ENCODE measurements at regions not wholly inside any gene's neighbourhood (a gene's known extent, or its start where the extent isn't known, plus 50 kb on each side); places are given as distances from the start of the nearest gene placed in this dataset.

DNA sequence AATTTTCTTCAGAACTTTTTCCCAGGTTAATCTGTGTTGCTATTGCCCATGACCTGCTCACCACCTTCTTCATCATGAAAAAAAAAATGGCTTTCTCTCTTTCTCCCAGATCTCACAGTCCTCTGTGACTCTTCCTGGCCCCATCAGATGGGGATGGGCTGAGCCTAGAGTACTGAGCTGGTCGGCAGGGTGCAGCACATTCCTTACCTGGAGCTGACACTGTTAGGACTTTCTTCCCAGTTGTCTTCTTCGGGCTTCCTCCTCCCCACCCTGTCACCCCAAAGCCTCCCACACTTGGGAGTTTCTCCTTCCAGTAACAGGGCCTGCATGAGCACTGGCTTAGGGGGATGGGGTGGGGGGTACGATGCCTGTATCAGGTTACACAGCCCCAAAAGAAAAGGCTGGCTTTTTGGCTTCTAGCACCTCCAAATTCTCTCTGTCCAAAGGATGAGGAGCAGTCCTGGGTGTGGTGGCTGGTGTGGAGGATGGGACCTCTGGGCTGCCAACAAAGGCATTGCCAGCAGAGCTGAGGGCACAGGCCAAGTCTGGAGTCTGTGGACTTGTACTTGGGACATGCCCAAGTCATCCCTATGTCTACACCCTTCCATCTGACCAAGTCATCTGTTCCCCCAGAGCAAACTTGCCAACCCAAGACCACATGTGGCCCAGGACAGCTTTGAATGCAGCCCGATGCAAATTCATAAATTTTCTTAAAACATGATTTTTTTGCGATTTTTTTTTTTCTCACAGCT, 68.0 kb upstream of the HSPA9 start:
- no peak overlapping the region for H3K4me3 ChIP-seq (ENCODE audit: low read depth in 1 of 3, low read length in 3 of 3)
- 84% methylated on average over 5 of the region's 5 CpGs for WGBS
- no peaks in the 10 kb centered on the region for H3K9me3 ChIP-seq (ENCODE audit: control insufficient read depth in 4 of 4, low read length in 3 of 4)
- H3K36me3 ChIP-seq (ENCODE audit: control insufficient read depth in 4 of 4, insufficient read depth in 3 of 4, low read depth in 1 of 4, low read length in 3 of 4): no peaks in the 10 kb centered on the region
- H3K9ac ChIP-seq (ENCODE audit: low read depth in 1 of 2, low read length in 2 of 2): no peak overlapping the region
- TF ChIP-seq TAF1 (conservative IDR thresholded peaks at IDR 0.05): no peak
- no peak for TF ChIP-seq RXRA (IDR thresholded peaks at IDR 0.05)
- TF ChIP-seq EGR1 (IDR thresholded peaks at IDR 0.05; ENCODE audit: low read depth in 2 of 2): no peak
- TF ChIP-seq, protein P1, sequence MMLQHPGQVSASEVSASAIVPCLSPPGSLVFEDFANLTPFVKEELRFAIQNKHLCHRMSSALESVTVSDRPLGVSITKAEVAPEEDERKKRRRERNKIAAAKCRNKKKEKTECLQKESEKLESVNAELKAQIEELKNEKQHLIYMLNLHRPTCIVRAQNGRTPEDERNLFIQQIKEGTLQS (IDR thresholded peaks at IDR 0.05): no peak
- TF ChIP-seq RAD21 (IDR thresholded peaks at IDR 0.05): no peak
- TF ChIP-seq YY1 (IDR thresholded peaks at IDR 0.05): no peak
- TF ChIP-seq FOXA2 (IDR thresholded peaks at IDR 0.05): no peak
- no peak for TF ChIP-seq HNF4A (conservative IDR thresholded peaks at IDR 0.05)
- no peak overlapping the region for H3K27ac ChIP-seq (ENCODE audit: low read depth in 1 of 2, low read length in 2 of 2)
- H3K27me3 ChIP-seq (ENCODE audit: control insufficient read depth in 4 of 4, insufficient read depth in 4 of 4, low read length in 3 of 4): no peaks in the 10 kb centered on the region
- no peak for DNase-seq (ENCODE audit: low spot score)
- no peaks in the 10 kb centered on the region for H3K4me1 ChIP-seq (ENCODE audit: control insufficient read depth in 4 of 4, insufficient read depth in 4 of 4, low read length in 3 of 4)

DNA sequence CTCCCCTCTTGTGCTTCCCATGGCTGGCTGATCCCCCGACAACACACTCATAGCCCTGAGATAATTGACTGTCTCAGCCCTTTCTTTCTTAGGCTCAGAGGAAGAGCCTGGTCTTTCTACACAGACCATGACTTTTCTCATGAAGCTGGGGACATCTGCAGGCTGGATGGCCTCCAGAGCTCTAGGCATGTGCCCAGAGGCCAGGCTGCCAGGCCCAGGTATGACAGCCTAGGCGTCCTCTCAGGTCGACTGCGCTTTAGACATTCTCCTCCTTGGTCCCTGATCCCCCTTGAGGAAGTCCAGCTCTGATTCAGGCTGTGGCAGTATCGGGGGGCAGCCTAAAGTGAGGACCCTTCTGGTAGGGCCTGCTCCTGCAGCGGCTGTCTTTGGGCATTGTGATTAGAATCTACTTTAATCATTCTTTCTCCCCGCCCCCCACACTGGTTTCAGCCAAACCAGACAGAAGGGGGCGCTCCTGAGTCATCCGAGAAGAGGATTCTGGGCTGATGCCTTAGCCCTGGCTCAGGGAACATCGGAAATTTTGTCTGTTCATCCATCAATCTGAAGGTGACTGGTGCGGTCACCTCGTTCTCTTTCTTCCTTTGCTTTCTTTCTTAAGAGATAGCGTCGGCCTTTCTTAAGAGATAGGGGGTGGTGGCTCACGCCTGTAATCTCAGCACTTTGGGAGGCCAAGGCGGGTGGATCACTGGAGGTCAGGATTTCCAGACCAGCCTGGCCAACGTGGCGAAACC, 66.5 kb upstream of the HSPA9 start:
- TF ChIP-seq, protein P2, sequence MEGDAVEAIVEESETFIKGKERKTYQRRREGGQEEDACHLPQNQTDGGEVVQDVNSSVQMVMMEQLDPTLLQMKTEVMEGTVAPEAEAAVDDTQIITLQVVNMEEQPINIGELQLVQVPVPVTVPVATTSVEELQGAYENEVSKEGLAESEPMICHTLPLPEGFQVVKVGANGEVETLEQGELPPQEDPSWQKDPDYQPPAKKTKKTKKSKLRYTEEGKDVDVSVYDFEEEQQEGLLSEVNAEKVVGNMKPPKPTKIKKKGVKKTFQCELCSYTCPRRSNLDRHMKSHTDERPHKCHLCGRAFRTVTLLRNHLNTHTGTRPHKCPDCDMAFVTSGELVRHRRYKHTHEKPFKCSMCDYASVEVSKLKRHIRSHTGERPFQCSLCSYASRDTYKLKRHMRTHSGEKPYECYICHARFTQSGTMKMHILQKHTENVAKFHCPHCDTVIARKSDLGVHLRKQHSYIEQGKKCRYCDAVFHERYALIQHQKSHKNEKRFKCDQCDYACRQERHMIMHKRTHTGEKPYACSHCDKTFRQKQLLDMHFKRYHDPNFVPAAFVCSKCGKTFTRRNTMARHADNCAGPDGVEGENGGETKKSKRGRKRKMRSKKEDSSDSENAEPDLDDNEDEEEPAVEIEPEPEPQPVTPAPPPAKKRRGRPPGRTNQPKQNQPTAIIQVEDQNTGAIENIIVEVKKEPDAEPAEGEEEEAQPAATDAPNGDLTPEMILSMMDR (IDR thresholded peaks at IDR 0.05; ENCODE audit: low read depth, low read length, missing input control): peak; percentile 69
- TF ChIP-seq, protein P1 (IDR thresholded peaks at IDR 0.05): no peak
- TF ChIP-seq RXRA (IDR thresholded peaks at IDR 0.05) (peak in 1 of 2 donors; percentile 29), RAD21 (IDR thresholded peaks at IDR 0.05) (peak; percentile 82 to 93)
- Histone ChIP-seq H3K27ac (ENCODE audit: low read depth in 1 of 2, low read length in 2 of 2) (no peak overlapping the region), H3K36me3 (ENCODE audit: control insufficient read depth in 4 of 4, insufficient read depth in 3 of 4, low read depth in 1 of 4, low read length in 3 of 4) (no peaks in the 10 kb centered on the region), H3K4me3 (ENCODE audit: low read depth in 1 of 3, low read length in 3 of 3) (no peak overlapping the region), H3K9ac (ENCODE audit: low read depth in 1 of 2, low read length in 2 of 2) (no peak overlapping the region), H3K9me3 (ENCODE audit: control insufficient read depth in 4 of 4, low read length in 3 of 4) (no peaks in the 10 kb centered on the region), H3K27me3 (ENCODE audit: control insufficient read depth in 4 of 4, insufficient read depth in 4 of 4, low read length in 3 of 4) (no peaks in the 10 kb centered on the region), H3K4me1 (ENCODE audit: control insufficient read depth in 4 of 4, insufficient read depth in 4 of 4, low read length in 3 of 4) (no peaks in the 10 kb centered on the region)
- WGBS: 48% methylated on average over 18 of the region's 18 CpGs
- peak; percentile 81 for DNase-seq (ENCODE audit: low spot score)

DNA sequence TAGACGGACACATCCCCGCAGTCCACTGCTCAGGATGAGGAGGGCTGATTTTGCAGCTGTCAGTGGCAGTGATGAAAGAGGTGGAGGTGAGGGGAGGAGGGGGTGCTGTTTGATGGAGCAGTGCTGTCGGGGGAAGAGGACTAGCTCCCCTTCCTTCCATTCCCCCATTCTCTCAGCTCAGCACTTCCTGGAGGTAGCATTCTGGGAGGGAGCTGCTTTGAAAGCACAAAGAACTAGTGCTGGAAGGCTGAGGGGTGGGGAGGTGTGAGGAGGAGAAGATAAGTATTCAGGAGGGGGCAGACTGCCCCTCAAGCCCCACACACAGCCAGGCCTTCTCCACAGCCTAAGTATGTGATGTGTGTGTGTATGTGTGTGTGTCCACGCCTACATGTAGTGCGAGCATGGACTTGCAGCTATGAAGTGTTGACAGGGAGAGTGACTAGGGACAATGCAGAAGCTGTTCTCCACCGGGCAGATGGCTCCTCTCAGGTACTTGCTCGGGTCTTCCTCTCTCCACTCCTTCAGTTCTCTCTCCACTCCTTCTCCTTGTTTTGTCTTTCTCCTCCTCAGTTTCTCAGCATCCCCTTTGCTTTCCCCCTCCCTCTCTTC, 65.5 kb upstream of the HSPA9 start:
- WGBS: 78% methylated on average over 7 of the region's 7 CpGs
- Histone ChIP-seq H3K9ac (ENCODE audit: low read depth in 1 of 2, low read length in 2 of 2) (no peak overlapping the region), H3K4me3 (ENCODE audit: low read depth in 1 of 3, low read length in 3 of 3) (no peak overlapping the region), H3K27me3 (ENCODE audit: control insufficient read depth in 4 of 4, insufficient read depth in 4 of 4, low read length in 3 of 4) (no peaks in the 10 kb centered on the region), H3K4me1 (ENCODE audit: control insufficient read depth in 4 of 4, insufficient read depth in 4 of 4, low read length in 3 of 4) (no peaks in the 10 kb centered on the region), H3K27ac (ENCODE audit: low read depth in 1 of 2, low read length in 2 of 2) (no peak overlapping the region), H3K36me3 (ENCODE audit: control insufficient read depth in 4 of 4, insufficient read depth in 3 of 4, low read depth in 1 of 4, low read length in 3 of 4) (no peaks in the 10 kb centered on the region), H3K9me3 (ENCODE audit: control insufficient read depth in 4 of 4, low read length in 3 of 4) (no peaks in the 10 kb centered on the region)
- no peak for DNase-seq (ENCODE audit: low spot score)
- no peak for TF ChIP-seq JUND (IDR thresholded peaks at IDR 0.05)
- no peak for TF ChIP-seq EGR1 (IDR thresholded peaks at IDR 0.05; ENCODE audit: low read depth in 2 of 2)
- TF ChIP-seq, protein P3, sequence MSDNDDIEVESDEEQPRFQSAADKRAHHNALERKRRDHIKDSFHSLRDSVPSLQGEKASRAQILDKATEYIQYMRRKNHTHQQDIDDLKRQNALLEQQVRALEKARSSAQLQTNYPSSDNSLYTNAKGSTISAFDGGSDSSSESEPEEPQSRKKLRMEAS (IDR thresholded peaks at IDR 0.05): no peak
- no peak for TF ChIP-seq RAD21 (IDR thresholded peaks at IDR 0.05)
- TF ChIP-seq YY1 (IDR thresholded peaks at IDR 0.05): no peak
- TF ChIP-seq, protein P4, sequence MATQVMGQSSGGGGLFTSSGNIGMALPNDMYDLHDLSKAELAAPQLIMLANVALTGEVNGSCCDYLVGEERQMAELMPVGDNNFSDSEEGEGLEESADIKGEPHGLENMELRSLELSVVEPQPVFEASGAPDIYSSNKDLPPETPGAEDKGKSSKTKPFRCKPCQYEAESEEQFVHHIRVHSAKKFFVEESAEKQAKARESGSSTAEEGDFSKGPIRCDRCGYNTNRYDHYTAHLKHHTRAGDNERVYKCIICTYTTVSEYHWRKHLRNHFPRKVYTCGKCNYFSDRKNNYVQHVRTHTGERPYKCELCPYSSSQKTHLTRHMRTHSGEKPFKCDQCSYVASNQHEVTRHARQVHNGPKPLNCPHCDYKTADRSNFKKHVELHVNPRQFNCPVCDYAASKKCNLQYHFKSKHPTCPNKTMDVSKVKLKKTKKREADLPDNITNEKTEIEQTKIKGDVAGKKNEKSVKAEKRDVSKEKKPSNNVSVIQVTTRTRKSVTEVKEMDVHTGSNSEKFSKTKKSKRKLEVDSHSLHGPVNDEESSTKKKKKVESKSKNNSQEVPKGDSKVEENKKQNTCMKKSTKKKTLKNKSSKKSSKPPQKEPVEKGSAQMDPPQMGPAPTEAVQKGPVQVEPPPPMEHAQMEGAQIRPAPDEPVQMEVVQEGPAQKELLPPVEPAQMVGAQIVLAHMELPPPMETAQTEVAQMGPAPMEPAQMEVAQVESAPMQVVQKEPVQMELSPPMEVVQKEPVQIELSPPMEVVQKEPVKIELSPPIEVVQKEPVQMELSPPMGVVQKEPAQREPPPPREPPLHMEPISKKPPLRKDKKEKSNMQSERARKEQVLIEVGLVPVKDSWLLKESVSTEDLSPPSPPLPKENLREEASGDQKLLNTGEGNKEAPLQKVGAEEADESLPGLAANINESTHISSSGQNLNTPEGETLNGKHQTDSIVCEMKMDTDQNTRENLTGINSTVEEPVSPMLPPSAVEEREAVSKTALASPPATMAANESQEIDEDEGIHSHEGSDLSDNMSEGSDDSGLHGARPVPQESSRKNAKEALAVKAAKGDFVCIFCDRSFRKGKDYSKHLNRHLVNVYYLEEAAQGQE (IDR thresholded peaks at IDR 0.05): no peak
- TF ChIP-seq, protein P5, sequence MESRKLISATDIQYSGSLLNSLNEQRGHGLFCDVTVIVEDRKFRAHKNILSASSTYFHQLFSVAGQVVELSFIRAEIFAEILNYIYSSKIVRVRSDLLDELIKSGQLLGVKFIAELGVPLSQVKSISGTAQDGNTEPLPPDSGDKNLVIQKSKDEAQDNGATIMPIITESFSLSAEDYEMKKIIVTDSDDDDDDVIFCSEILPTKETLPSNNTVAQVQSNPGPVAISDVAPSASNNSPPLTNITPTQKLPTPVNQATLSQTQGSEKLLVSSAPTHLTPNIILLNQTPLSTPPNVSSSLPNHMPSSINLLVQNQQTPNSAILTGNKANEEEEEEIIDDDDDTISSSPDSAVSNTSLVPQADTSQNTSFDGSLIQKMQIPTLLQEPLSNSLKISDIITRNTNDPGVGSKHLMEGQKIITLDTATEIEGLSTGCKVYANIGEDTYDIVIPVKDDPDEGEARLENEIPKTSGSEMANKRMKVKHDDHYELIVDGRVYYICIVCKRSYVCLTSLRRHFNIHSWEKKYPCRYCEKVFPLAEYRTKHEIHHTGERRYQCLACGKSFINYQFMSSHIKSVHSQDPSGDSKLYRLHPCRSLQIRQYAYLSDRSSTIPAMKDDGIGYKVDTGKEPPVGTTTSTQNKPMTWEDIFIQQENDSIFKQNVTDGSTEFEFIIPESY (IDR thresholded peaks at IDR 0.05): no peak
- no peak for TF ChIP-seq SP1 (IDR thresholded peaks at IDR 0.05)
- TF ChIP-seq FOXA2 (IDR thresholded peaks at IDR 0.05): no peak
- TF ChIP-seq RXRA (IDR thresholded peaks at IDR 0.05): no peak
- no peak for TF ChIP-seq TAF1 (conservative IDR thresholded peaks at IDR 0.05)
